GM12878 (cell line): ENCODE measurements at regions not wholly inside any gene's neighbourhood (a gene's known extent, or its start where the extent isn't known, plus 50 kb on each side); places are given as distances from the start of the nearest gene placed in this dataset.

Experiments
- ATAC-seq: fragments of 200-7000 bp; cut with Tn5 transposase; 3 replicates; pipeline ENCODE4 v1.9.1; 2020; ENCODE audit warnings: mild to moderate bottlenecking, moderate library complexity
- BruUV-seq: library from RNA; stranded (reverse); fragments of 400-500 nt; replicated peaks from 2 replicates; lab custom pipeline; 2021; lab: Mats Ljungman, UMichigan
- CTCF ChIA-PET: fragments of 300-600 bp; sonication (Branson Sonifier 250); formaldehyde crosslinking; extraction: SDS; loops from one replicate; lab custom pipeline; 2021; ENCODE audit warnings: inconsistent platforms; lab: Yijun Ruan, JAX
- POLR2A ChIA-PET: fragments of 350-600 bp; formaldehyde crosslinking; extraction: SDS; loops from one replicate; lab custom pipeline; 2021; ENCODE audit warnings: inconsistent platforms; lab: Charles Lee
- RAD21 ChIA-PET: fragments of 300-600 bp; sonication (Branson Sonifier 250); formaldehyde crosslinking; loops from one replicate; lab custom pipeline; 2023; ENCODE audit warnings: antibody characterized with exemption; ENCODE audit not compliant: unreplicated experiment; lab: Charles Lee
- SMC1A ChIA-PET: fragments of 300-600 bp; sonication (Branson Sonifier 250); formaldehyde crosslinking; loops from one replicate; lab custom pipeline; 2023; ENCODE audit not compliant: unreplicated experiment, uncharacterized antibody; lab: Charles Lee
- DNase-seq: peaks from one replicate; pipeline ENCODE4 v3.0.0-alpha.2; 2011; ENCODE audit warnings: low read depth, low spot score
- FAIRE-seq: peaks from 3 replicates; lab custom pipeline; 2011; peaks lifted over from hg19 to GRCh38; lab: Jason Lieb, UNC
- H2AFZ ChIP-seq: 2 replicates; pipeline ENCODE4 v1.6.0; 2011; ENCODE audit warnings: low read depth, low read length, control low read depth; ENCODE audit not compliant: control insufficient read depth
- H3K27ac ChIP-seq: 2 replicates; pipeline ENCODE4 v1.5.1; 2011; ENCODE audit warnings: control low read depth; ENCODE audit not compliant: control insufficient read depth, insufficient read depth
- H3K27me3 ChIP-seq, 2 experiments: replicated peaks in 1 of 2; 2 replicates each; pipeline versions ENCODE4 v1.6.0 to v1.6.1; 2011; ENCODE audit warnings: low read length in 1 of 2; ENCODE audit not compliant: control insufficient read depth in 2 of 2, insufficient read depth in 2 of 2
- H3K36me3 ChIP-seq, 2 experiments: 2 replicates each; pipeline ENCODE4 v1.5.1; 2011; ENCODE audit warnings: low read length in 1 of 2; ENCODE audit not compliant: control insufficient read depth in 2 of 2, insufficient read depth in 2 of 2
- H3K4me1 ChIP-seq: 2 replicates; pipeline ENCODE4 v1.6.1; 2011; ENCODE audit warnings: mild to moderate bottlenecking, low read length, moderate library complexity, mixed read lengths; ENCODE audit not compliant: control insufficient read depth, insufficient read depth
- H3K4me2 ChIP-seq: 2 replicates; pipeline ENCODE4 v1.6.0; 2011; ENCODE audit warnings: control low read depth; ENCODE audit not compliant: control insufficient read depth, insufficient read depth
- H3K4me3 ChIP-seq: fragments of 200-600 bp; sonication (generic); 2 replicates; pipeline ENCODE4 v1.5.1; 2016
- H3K79me2 ChIP-seq: 2 replicates; pipeline ENCODE4 v1.6.0; 2011; ENCODE audit warnings: low read length; ENCODE audit not compliant: control insufficient read depth, insufficient read depth
- H3K9ac ChIP-seq: 2 replicates; pipeline ENCODE4 v1.8.0; 2011; ENCODE audit warnings: low read length, control low read depth, mixed read lengths; ENCODE audit not compliant: control insufficient read depth, insufficient read depth
- H3K9me3 ChIP-seq: replicated peaks from 3 replicates; pipeline ENCODE4 v1.5.1; 2011; ENCODE audit warnings: mild to moderate bottlenecking, low read length; ENCODE audit not compliant: control insufficient read depth, insufficient read depth
- H4K20me1 ChIP-seq: 2 replicates; pipeline ENCODE4 v1.6.0; 2011; ENCODE audit not compliant: control insufficient read depth, insufficient read depth
- CBX5 ChIP-seq: sonication (generic); IDR thresholded peaks from 2 replicates; pipeline ENCODE4 v1.6.1; 2016; ENCODE audit warnings: low read depth, moderate library complexity, mild to moderate bottlenecking, inconsistent platforms
- CHD4 ChIP-seq: fragments of 200-600 bp; sonication (generic); IDR thresholded peaks from 2 replicates; pipeline ENCODE4 v1.6.1; 2016; ENCODE audit warnings: mild to moderate bottlenecking
- FOXM1 ChIP-seq: IDR thresholded peaks from 2 replicates; pipeline ENCODE4 v1.6.1; 2012; ENCODE audit warnings: low read depth, mild to moderate bottlenecking, inconsistent platforms, low read length, moderate library complexity
- MEF2A ChIP-seq: IDR thresholded peaks from 2 replicates; pipeline ENCODE4 v1.6.1; 2011; ENCODE audit warnings: low read depth, mild to moderate bottlenecking, low read length, moderate library complexity; ENCODE audit not compliant: insufficient read depth
- RAD21 ChIP-seq: IDR thresholded peaks from 2 replicates; pipeline ENCODE4 v1.6.1; 2011; ENCODE audit warnings: mild to moderate bottlenecking, low read depth, low read length, moderate library complexity; ENCODE audit not compliant: insufficient read depth
- RELA ChIP-seq: fragments of 450-650 bp; IDR thresholded peaks from 2 replicates; pipeline ENCODE4 v1.8.0; 2014; ENCODE audit warnings: borderline replicate concordance; ENCODE audit not compliant: partially characterized antibody
- SIX5 ChIP-seq: IDR thresholded peaks from 2 replicates; pipeline ENCODE4 v1.6.1; 2011; ENCODE audit warnings: mild to moderate bottlenecking, low read depth, low read length, moderate library complexity; ENCODE audit not compliant: severe bottlenecking
- SMAD5 ChIP-seq: IDR thresholded peaks from 2 replicates; pipeline ENCODE4 v1.6.1; 2016; ENCODE audit warnings: antibody characterized with exemption, low read depth
- SPI1 ChIP-seq: IDR thresholded peaks from 2 replicates; pipeline ENCODE4 v1.6.1; 2011; ENCODE audit warnings: low read depth, mild to moderate bottlenecking, low read length, moderate library complexity, borderline replicate concordance; ENCODE audit not compliant: insufficient read depth
- SREBF2 ChIP-seq: IDR thresholded peaks from 2 replicates; pipeline ENCODE4 v1.6.1; 2012; ENCODE audit warnings: mild to moderate bottlenecking, low read length
- TBL1XR1 ChIP-seq: IDR thresholded peaks from 2 replicates; pipeline ENCODE4 v1.6.1; 2012; ENCODE audit warnings: low read depth, low read length, improper control_type of control experiment
- ZBED1 ChIP-seq: IDR thresholded peaks from 2 replicates; pipeline ENCODE4 v1.6.1; 2016; ENCODE audit warnings: borderline replicate concordance
- ZNF217 ChIP-seq: fragments of 450-650 bp; IDR thresholded peaks from 2 replicates; pipeline ENCODE4 v1.6.1; 2017; ENCODE audit warnings: antibody characterized with exemption, mild to moderate bottlenecking
- ZZZ3 ChIP-seq: IDR thresholded peaks from 2 replicates; pipeline ENCODE4 v1.6.1; 2011; ENCODE audit warnings: low read depth; ENCODE audit not compliant: control insufficient read depth, insufficient read length
- WGBS: methylation state at CpG from one replicate; pipeline ENCODE4 v1.1.6; 2016; ENCODE audit warnings: low lambda C conversion rate; ENCODE audit not compliant: insufficient replicate concordance, insufficient coverage; ENCODE audit errors: missing lambda C conversion rate; 5-methylcytosine and 5-hydroxymethylcytosine counted together
- in situ Hi-C: fragments of 300-500 bp; cut with MboI; formaldehyde crosslinking; loops from 9 replicates; pipeline ENCODE4 v1.14.3; 2018; ENCODE audit warnings: mixed read lengths
- intact Hi-C: fragments of 100-400 bp; cut with micrococcal nuclease; formaldehyde crosslinking; loops from one replicate; pipeline ENCODE4 v1.14.2; 2022; ENCODE audit not compliant: unreplicated experiment
- TF ChIP-seq, protein P1 (sequence below): fragments of 450-650 bp; IDR thresholded peaks from 2 replicates; pipeline ENCODE4 v1.6.1; 2014; ENCODE audit warnings: mild to moderate bottlenecking
- TF ChIP-seq, protein P2 (sequence below): fragments of 150-350 bp; IDR thresholded peaks from 2 replicates; pipeline ENCODE4 v1.6.1; 2014; ENCODE audit warnings: mild to moderate bottlenecking, low read depth, low read length
- TF ChIP-seq, protein P3 (sequence below): fragments of 450-650 bp; IDR thresholded peaks from 2 replicates; pipeline ENCODE4 v1.6.1; 2016; ENCODE audit warnings: mild to moderate bottlenecking

DNA sequence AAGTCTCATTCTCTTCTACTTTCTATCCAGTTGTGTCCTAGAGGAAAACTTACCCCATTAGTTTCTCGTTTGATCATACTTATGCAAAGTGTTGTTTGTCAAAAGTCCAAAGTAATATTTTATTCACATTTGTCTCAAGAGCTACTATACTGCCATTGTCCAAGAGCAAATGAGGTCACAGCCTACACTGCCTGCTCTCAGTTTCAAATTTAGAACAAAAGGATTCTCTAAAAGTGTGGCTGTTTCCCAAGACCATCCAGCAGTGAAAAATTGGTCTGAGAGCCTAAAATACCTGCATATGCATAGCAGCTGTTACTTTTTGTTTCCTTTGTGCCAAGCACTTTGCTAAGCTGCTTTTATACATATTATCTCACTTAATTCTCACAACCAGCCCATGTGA is 439.5 kb upstream of the NFE2L3 start:
- no peaks in the 10 kb centered on the region for H3K9me3 ChIP-seq
- WGBS = 0% methylated on average over 1 of the region's 1 CpG

More for the DNA sequence above, 439.5 kb upstream of the NFE2L3 start:
- DNase-seq (no peak), FAIRE-seq (no peak), ATAC-seq (no peak)
- no peak overlapping the region for H3K4me2 ChIP-seq
- TF ChIP-seq SMAD5 (no peak), TBL1XR1 (no peak), ZZZ3 (no peak), ZBED1 (no peak), CHD4 (no peak), SREBF2 (no peak), SIX5 (no peak), RAD21 (no peak), RELA (no peak), CBX5 (no peak), ZNF217 (no peak), SPI1 (no peak), FOXM1 (no peak), MEF2A (no peak)
- TF ChIP-seq, protein P1, sequence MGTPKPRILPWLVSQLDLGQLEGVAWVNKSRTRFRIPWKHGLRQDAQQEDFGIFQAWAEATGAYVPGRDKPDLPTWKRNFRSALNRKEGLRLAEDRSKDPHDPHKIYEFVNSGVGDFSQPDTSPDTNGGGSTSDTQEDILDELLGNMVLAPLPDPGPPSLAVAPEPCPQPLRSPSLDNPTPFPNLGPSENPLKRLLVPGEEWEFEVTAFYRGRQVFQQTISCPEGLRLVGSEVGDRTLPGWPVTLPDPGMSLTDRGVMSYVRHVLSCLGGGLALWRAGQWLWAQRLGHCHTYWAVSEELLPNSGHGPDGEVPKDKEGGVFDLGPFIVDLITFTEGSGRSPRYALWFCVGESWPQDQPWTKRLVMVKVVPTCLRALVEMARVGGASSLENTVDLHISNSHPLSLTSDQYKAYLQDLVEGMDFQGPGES = no peak
- TF ChIP-seq, protein P2, sequence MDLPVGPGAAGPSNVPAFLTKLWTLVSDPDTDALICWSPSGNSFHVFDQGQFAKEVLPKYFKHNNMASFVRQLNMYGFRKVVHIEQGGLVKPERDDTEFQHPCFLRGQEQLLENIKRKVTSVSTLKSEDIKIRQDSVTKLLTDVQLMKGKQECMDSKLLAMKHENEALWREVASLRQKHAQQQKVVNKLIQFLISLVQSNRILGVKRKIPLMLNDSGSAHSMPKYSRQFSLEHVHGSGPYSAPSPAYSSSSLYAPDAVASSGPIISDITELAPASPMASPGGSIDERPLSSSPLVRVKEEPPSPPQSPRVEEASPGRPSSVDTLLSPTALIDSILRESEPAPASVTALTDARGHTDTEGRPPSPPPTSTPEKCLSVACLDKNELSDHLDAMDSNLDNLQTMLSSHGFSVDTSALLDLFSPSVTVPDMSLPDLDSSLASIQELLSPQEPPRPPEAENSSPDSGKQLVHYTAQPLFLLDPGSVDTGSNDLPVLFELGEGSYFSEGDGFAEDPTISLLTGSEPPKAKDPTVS = no peak
- TF ChIP-seq, protein P3, sequence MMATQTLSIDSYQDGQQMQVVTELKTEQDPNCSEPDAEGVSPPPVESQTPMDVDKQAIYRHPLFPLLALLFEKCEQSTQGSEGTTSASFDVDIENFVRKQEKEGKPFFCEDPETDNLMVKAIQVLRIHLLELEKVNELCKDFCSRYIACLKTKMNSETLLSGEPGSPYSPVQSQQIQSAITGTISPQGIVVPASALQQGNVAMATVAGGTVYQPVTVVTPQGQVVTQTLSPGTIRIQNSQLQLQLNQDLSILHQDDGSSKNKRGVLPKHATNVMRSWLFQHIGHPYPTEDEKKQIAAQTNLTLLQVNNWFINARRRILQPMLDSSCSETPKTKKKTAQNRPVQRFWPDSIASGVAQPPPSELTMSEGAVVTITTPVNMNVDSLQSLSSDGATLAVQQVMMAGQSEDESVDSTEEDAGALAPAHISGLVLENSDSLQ = no peak
- ChIA-PET SMC1A (no interaction called here), CTCF (no interaction called here), POLR2A (no interaction called here), RAD21 (no interaction called here)
- no TSS peak for BruUV-seq
- H3K27me3 ChIP-seq = no peaks in the 10 kb centered on the region; a peak in 2 of 4 replicates
- no peaks in the 10 kb centered on the region for H3K36me3 ChIP-seq
- no peak overlapping the region for H3K9ac ChIP-seq
- in situ Hi-C loops = no loop called here
- no peaks in the 10 kb centered on the region for H3K4me1 ChIP-seq
- intact Hi-C loops = no loop called here
- no peaks in the 10 kb centered on the region for H3K79me2 ChIP-seq
- no peaks in the 10 kb centered on the region for H4K20me1 ChIP-seq
- no peak overlapping the region for H2AFZ ChIP-seq
- H3K27ac ChIP-seq = no peak overlapping the region
- H3K4me3 ChIP-seq = no peak overlapping the region
